ENCODE measurements at regions not wholly inside any gene's neighbourhood (a gene's known extent, or its start where the extent isn't known, plus 50 kb on each side); places are given as distances from the start of the nearest gene placed in this dataset.

DNA sequence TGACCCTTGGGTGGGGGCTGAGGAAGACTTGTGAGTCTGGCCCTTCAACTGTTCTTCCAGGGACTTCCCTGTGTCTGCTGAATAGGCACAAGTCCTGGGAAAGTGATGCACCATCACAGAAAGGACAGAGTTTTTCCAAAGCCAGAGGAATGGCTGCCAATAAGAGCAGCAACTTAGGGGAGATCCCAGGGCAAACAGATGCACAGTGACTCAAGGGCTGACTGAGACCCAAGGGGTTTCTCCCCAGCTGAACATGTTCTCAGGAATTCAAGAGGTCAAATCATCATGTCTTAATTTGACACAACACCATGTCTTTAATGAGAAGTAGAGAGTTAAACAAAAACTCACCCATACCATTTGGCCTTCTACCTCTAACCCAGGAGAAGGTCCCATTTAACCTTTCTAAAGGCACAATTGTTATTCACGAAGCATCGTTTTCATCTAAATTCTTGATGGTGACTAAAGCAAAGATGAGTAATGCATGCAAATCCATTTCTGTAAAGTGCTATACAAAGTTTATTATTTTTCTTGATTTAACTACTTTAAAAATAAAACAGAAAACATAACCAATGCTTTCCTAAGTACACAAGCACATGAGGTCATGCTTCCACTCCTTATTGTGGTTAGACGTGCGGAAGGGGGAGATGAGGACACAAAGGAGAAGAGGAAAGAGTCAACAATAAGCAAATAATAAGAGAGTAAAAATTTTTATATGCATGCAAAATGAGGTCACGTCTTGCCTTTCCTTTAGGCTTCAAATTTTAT is 324.1 kb downstream of the PLK2 start:
- TF ChIP-seq, protein P1, sequence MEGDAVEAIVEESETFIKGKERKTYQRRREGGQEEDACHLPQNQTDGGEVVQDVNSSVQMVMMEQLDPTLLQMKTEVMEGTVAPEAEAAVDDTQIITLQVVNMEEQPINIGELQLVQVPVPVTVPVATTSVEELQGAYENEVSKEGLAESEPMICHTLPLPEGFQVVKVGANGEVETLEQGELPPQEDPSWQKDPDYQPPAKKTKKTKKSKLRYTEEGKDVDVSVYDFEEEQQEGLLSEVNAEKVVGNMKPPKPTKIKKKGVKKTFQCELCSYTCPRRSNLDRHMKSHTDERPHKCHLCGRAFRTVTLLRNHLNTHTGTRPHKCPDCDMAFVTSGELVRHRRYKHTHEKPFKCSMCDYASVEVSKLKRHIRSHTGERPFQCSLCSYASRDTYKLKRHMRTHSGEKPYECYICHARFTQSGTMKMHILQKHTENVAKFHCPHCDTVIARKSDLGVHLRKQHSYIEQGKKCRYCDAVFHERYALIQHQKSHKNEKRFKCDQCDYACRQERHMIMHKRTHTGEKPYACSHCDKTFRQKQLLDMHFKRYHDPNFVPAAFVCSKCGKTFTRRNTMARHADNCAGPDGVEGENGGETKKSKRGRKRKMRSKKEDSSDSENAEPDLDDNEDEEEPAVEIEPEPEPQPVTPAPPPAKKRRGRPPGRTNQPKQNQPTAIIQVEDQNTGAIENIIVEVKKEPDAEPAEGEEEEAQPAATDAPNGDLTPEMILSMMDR (IDR thresholded peaks at IDR 0.05): no peak
- TF ChIP-seq POLR2A (IDR thresholded peaks at IDR 0.05): no peak
